ENCODE measurements at regions not wholly inside any gene's neighbourhood (a gene's known extent, or its start where the extent isn't known, plus 50 kb on each side); places are given as distances from the start of the nearest gene placed in this dataset.
A peak's percentile ranks its signal among the peaks of the same experiment; 100 is the strongest.

DNA sequence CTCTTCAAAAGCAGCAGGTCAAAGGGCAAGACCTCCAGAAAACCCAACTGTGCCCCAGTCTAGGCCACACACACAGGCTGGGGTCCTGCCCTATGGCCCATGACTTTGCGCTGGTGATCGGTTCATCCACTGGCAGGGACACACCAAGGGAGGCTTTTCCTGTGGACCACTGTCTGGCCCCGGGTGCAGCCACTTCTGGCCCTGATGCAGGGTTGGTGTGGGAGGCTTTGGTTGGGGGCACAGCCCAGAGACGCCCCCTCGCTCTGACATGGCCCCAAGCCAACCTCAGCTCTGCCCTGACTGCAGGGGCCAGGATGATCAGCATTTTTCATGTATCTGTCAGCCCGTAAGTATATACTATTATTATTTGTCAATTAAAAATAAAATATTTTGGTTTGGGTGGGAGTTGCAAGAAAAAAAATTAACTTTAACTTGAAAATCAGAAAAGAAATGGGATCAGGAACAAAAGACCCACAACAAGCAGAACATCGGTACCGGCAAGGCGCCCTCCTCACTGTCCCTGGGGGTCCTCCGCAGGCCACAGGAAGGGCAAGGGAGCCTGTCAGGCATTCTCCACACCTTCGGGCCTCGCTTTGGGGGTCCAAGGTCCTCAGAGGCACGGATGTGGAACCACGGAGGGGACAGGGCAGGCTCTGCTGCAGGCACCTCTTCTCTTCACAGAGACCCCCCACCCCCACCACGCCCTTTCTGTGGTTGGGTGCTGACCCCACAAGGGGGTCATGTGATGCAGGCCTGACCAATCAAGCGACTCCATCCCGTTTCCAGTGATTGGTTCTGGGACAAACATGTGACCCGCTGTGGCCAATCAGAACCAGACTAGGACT is 181.5 kb upstream of the SFSWAP start:
- Histone ChIP-seq H4K91ac (replicated peaks; ENCODE audit: insufficient read length, low read length) (no peak overlapping the region), H3K79me1 (ENCODE audit: low read depth, low read length) (no peaks in the 10 kb centered on the region), H2BK12ac (ENCODE audit: low read depth, low read length) (no peak overlapping the region), H3K18ac (ENCODE audit: extremely low read depth, low read length) (no peak overlapping the region), H3K14ac (ENCODE audit: insufficient read length) (no peak overlapping the region), H3K23me2 (ENCODE audit: low read depth, low read length) (no peaks in the 10 kb centered on the region), H3K4ac (replicated peaks; ENCODE audit: insufficient read length, low read depth, low read length) (no peak overlapping the region), H3K9ac (replicated peaks in 1 of 4; ENCODE audit: extremely low read depth in 1 of 4, low read depth in 3 of 4, low read length in 3 of 4) (no peak overlapping the region), H4K8ac (ENCODE audit: extremely low read depth, insufficient read depth, low read length) (no peak overlapping the region), H3K79me2 (ENCODE audit: control insufficient read depth in 1 of 2, insufficient read depth in 2 of 2, low read length in 2 of 2) (no peaks in the 10 kb centered on the region), H4K5ac (ENCODE audit: insufficient read length, low read depth, low read length) (no peak overlapping the region), H3K27ac (ENCODE audit: low read depth, low read length) (no peak overlapping the region), H2AFZ (ENCODE audit: low read length) (no peak overlapping the region), H2BK15ac (ENCODE audit: low read length) (no peak overlapping the region), H3K4me2 (ENCODE audit: insufficient read depth in 1 of 2, low read depth in 2 of 2, low read length in 2 of 2) (no peak overlapping the region), H2BK5ac (ENCODE audit: low read depth, low read length) (no peak overlapping the region), H3K27me3 (replicated peaks in 1 of 4; ENCODE audit: control insufficient read depth in 3 of 4, extremely low read depth in 1 of 4, insufficient read depth in 3 of 4, low read length in 3 of 4) (no peaks in the 10 kb centered on the region), H2AK5ac (ENCODE audit: low read depth, low read length) (no peak overlapping the region), H4K20me1 (replicated peaks in 1 of 2; ENCODE audit: control insufficient read depth in 1 of 2, insufficient read depth in 2 of 2, low read length in 2 of 2) (no peaks in the 10 kb centered on the region), H2BK120ac (replicated peaks; ENCODE audit: low read depth, low read length) (no peak overlapping the region), H3K4me1 (replicated peaks in 1 of 4; ENCODE audit: control insufficient read depth in 3 of 4, insufficient read depth in 4 of 4, low read length in 3 of 4) (no peaks in the 10 kb centered on the region), H3K4me3 (ENCODE audit: extremely low read depth in 1 of 4, insufficient read depth in 2 of 4, low read depth in 3 of 4, low read length in 4 of 4) (no peak overlapping the region), H2BK20ac (ENCODE audit: low read length) (no peak overlapping the region), H3K9me3 (ENCODE audit: insufficient read depth in 2 of 2, low read depth in 1 of 2, low read length in 1 of 2) (no peaks in the 10 kb centered on the region; a peak in 1 of 4 replicates), H3K36me3 (ENCODE audit: control insufficient read depth in 2 of 4, insufficient read depth in 4 of 4, low read length in 3 of 4) (no peaks in the 10 kb centered on the region), H3K23ac (ENCODE audit: insufficient read length) (no peak overlapping the region), H3K56ac (replicated peaks; ENCODE audit: insufficient read length, low read depth, low read length) (no peak overlapping the region)
- POLR2A ChIA-PET (ENCODE audit: partially characterized antibody), result no interaction called here
- TF ChIP-seq, protein P1, sequence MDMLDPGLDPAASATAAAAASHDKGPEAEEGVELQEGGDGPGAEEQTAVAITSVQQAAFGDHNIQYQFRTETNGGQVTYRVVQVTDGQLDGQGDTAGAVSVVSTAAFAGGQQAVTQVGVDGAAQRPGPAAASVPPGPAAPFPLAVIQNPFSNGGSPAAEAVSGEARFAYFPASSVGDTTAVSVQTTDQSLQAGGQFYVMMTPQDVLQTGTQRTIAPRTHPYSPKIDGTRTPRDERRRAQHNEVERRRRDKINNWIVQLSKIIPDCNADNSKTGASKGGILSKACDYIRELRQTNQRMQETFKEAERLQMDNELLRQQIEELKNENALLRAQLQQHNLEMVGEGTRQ (IDR thresholded peaks at IDR 0.05; ENCODE audit: low read length), result peak; percentile 35; the same call in 1 of the 2 replicates
- TF ChIP-seq TAF7 (optimal IDR thresholded peaks at IDR 0.05; ENCODE audit: borderline replicate concordance, low read depth, low read length), result no peak
- WGBS, 2 experiments (ENCODE audit: extremely low coverage in 1 of 2, insufficient coverage in 1 of 2, insufficient read length in 1 of 2, insufficient replicate concordance in 2 of 2, low coverage in 1 of 2, low lambda C conversion rate in 2 of 2, missing lambda C conversion rate in 1 of 2), result 94% methylated on average over 18 of the region's 18 CpGs; no CpG with 5 or more reads in 1 of the 2 experiments
- DNase-seq (ENCODE audit: low read depth in 1 of 2, low spot score in 2 of 2), result no peak
- CTCF ChIA-PET (ENCODE audit: partially characterized antibody), result interaction anchor here (1.6 kb wide), 1 partner anchor 11 kb away, joined by 4 read pairs; no protein-coding TSS in a partner anchor
- no peak for FAIRE-seq

Measured in H1 (cell line).